NCI-H187 (cell line): ENCODE measurements at regions not wholly inside any gene's neighbourhood (a gene's known extent, or its start where the extent isn't known, plus 50 kb on each side); places are given as distances from the start of the nearest gene placed in this dataset.
A peak's percentile ranks its signal among the peaks of the same experiment; 100 is the strongest.
"Not testable (repeated sequence)": the region's sequence is repeated elsewhere in the genome, so short reads cannot be mapped to it uniquely, and the experiment has no call there.

Source experiments
- DNase-seq, 2 experiments: peaks; one replicate each; lab custom pipeline; 2025; lab: John Stamatoyannopoulos, UW

DNA sequence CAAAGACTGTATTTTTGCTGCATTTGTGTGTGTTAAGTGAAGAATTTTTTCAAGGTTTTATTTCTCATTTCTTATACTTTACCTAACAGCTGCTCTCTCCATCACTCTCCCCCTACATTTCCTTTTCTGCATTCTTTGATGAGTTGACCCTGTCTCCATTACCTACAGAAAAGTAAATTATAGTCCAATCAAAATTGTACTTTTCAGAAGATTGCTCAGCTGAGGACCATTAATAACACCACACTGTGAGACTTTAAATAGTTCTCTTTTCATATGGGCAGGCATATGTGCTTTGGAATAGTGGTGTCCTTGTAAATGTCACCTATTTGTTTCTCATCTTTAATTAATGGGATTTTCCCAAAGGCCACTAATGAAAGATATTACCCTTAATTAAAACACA, 234.7 kb upstream of the GPR149 start:
- no peak for DNase-seq

DNA sequence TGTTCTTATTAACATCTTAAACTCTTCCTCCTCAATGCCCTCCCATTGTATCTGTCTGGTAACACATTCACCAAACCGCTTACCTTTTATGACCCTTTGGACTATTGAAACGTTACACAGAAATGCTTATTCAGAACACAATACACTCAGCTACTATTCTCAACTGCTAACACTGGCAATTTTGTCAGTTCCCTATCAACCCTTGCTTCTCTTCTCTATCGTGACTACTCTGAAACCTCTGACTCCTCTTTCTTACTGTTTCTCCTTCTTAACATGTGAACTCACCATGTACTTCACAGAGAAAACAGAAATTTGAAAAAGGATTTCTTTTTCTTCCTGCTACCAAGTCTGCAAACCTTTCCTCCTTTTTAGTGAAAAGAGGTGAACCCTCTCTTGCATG, 232.9 kb upstream of the GPR149 start:
- no peak for DNase-seq

DNA sequence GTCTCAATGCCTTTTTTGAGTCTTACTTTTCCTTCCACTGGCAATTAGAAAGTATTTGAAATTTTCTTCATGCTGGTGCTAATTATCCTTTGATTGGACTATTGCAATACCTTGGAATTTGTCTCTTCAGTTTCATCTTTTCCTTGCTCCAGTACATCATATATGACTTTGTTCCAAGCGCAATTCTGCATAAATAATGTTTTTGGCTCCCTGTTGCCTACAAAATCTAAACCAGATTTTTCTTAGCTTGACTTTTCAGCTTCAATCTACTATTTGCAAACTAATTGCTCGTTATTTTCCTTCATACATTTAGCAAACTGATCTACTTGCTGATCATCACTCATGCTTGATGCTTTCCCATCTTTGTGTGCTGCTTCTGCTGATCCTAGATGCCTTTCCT, 230.8 kb upstream of the GPR149 start:
- DNase-seq, result no peak

DNA sequence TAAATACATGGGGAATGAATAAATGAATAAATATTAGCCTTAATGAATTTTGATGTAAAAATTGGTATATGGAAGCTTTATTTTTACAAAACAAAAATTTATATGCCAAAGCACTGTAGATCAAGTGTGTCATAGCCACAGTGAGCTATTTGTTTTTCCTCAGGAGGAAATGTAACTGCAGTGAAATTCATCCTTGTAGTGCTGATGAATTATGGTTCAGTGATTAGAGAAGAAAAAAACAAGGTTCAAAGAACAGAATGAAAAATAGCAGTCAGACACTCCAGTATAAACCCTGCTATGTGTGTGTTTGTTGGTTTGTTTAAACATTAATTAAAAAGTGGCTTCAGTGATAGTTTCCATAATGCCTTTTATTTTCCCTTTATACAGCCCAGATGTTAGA, 228.0 kb upstream of the GPR149 start:
- DNase-seq, result no peak

DNA sequence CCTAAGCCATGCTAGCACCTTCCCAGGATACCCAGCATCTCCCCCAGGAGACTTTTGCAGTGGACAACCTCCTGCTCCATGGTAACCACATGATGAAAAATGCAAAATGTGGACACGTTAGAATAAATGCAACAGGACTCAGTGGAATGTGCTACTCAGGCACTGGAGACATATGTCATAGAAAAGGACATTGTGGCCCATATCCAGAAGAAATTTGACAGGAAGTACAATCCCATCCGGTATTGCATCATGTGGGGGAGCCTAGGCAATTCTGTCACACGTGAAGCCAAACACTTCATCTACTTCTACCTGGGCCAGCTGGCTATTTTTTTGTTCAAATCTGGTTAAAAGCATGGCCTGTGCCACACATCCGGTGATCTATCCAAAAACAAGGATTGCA, 227.2 kb upstream of the GPR149 start:
- DNase-seq, result no peak

DNA sequence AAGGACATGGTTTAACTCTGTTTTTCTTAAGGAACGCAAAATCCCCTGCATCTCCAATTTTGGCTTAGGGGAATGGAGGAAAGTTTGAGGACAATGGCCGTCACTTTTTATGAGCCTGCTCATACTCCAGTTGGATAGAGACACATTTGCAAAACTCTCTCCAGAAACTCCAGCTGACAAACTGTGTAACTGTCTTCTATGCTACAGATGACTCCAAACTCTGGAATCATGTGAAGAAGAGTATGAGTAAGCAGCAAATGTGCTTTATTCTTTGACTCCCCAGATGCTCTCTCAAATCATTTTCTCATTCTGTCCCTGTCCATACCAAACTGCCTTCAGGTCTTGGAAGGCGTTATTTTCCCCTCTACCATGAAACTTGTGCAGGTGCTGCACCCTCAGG, 226.5 kb upstream of the GPR149 start:
- no peak for DNase-seq

DNA sequence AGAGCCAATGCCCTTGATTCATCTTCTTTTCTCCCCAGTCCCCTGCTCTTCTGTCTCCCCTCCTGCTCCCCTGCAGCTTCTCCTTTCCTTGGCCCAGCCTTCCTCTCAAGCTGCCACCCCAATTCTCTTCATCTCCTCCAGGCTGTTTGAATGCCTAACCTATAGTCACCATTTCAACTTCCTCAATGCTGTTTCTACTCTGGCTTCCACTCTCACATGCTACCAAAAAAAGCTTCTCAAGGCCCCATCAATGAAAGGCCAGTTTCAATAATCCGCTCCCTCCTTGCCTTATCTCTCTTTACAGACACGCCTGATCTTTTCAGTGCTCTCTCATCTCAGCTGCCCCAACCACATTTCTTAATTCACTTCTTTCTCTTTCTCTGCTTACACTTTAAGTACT, 212.2 kb upstream of the GPR149 start:
- DNase-seq, result no peak

DNA sequence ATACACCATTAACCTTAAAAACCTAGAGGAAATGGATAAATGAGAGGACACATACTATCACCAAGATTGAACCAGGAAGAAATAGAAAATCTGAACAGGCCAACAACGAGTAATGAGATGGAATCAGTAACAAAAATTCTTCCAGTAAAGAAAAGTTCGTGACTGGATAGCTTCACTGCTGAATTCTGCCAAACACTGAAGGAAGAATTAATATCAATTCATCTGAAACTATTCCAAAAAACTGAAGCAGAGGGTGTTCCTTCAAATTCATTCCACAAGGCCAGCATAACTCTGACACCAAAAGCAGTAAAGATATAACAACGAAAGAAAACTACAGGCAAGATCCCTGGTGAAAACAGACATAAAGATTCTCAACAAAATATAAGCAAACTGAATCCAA, 195.8 kb upstream of the GPR149 start:
- no peak for DNase-seq

DNA sequence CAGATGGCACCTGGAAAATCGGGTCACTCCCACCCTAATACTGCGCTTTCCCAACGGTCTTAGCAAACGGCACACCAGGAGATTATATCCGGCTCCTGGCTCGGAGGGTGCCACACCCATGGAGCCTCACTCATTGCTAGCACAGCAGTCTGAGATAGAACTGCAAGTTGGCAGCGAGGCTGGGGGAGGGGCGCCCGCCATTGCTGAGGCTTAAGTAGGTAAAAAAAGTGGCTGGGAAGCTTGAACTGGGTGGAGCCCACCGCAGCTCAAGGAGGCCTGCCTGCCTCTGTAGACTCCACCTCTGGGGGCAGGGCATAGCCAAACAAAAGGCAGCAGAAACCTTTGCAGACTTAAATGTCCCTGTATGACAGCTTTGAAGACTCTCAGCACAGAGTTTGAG, 189.6 kb upstream of the GPR149 start:
- not testable (repeated sequence) for DNase-seq

DNA sequence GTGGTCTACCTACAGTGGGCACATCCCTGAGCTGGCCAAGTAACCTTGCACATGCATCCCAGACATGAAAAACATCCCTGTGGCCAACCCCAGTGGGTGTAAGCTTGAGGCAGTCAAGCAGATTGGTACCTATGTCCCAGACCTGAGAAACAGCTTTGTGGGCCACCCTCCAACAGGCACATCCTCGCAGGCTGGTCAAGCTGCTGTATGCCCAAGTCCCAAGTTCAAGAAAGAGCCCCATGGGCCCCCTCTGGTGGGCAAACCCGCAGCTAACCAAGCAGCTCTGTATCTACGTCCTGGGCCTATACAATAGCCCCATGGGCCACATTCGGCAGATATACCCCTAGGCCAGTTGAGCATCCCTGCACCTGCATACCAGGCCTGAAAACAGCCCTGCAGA, 186.3 kb upstream of the GPR149 start:
- no peak for DNase-seq

DNA sequence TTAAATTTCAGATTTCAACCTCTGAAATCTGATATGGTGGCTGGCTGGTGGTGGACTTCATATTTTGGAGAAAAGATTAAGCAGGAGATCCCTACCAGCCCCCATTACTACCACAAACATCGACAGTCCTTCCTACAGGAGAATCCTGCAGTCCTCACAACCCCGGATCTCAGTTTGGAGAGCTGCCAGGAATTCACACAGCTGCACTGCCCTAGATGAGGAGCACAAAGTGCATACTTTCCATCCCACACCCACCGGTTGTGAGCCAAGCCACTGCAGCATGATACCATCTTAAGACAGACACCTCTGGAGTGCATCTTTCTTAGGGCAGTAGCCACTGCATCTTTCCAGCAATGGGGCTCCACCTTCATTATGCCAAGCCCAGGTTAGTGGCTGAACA, 185.5 kb upstream of the GPR149 start:
- DNase-seq, result no peak

DNA sequence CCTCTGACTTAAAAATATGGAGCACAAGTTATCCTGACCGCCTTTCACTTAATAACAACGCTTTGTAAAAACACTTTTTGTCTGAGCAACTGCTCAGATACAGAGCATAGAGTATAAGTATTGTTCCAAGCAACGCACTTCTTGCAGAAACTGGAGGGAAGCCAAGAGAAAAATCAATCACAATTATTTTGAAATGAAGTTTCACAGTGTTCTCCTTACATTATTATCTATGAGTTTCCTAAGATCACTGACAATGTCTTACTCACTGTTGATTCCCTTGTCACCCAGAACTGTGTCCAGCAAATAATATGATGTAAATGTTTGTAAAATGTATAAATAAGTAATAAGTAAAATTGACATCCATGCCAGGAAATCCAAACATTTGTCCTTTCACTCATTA, 184.6 kb upstream of the GPR149 start:
- no peak for DNase-seq

DNA sequence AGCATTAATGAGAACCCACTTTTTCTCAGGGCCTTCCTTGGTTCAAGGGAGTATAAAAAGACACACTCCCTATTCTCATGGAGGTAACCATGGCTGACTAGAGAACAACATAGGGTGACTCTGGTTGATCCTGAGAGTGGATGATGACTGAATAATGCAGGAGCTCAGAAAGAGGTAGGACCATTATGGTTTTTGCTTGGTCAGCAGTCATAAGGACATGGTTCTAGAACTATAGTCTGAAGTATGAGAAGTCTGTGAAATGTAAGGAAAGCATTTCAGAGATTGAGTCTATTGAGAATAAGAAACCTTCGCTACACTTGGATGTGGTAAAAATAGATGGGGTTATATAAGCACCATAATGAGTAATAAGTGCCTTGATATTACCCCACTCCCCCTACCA, 184.1 kb upstream of the GPR149 start:
- no peak for DNase-seq

DNA sequence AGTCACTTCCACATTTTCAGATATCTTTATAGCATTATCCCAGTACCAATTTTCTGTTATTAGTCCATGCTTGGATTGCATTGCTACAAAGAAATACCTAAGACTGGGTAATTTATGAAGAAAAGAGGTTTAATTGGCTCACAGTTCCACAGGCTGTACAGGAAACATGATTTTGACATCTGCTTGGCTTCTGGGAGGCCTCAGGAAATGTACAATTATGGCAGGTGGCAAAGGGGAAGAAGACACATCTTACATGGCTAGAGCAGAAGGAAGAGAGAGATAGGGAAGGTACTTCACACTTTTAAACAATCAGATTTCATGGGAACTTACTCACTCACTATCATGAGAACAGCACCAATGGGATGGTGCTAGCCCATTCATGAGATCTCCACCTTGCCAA, 172.3 kb upstream of the GPR149 start:
- no peak for DNase-seq

DNA sequence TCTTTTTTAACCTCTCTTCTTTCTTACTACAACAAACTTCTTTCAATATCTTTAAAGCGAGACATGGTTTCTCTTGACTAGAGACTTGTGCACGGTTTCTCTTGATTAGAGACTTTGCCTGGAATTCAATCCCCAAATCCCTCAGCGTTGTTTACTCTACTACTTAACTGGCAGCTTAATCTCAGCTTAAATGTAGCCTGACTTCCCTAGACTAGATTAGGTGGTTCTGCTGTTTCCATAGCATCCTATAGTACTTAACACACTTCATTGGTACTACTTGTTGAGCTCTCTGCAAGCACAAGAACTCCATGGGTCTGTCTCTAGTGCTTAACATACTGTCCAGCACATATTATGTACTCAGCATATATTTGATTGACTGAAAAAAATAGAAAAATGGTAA, 168.2 kb upstream of the GPR149 start:
- no peak for DNase-seq

DNA sequence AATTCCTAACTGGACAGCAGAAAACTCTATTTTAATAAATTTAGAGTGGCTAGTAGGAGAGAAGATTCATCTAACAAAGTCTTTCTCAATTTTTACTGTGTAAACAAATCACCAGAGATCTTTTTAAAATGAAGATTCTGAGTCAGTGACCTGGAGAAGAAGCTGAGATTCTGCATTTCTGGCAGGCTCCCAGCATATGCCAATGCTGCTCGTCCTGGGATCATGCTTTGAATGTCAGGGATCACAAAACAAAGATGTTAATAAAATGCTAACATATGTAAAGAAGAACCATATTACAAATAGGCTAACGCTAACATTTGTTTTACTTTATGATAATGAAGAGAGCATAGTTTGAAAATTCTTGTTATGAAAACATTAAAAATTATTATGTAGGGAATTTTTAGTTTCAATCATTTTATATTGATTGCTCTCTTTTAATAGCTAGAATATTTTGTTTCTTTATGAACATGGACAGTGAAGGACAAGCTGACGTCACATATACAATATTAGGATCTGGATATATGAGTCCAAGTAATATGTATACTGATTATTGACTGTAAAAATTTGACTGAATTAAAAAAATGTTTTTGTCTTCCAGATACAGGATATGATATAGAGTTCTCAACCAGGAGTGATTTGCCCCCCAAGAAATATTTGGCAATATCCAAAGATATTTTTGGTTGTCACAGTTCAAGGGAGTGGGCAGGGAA, 160.8 kb upstream of the GPR149 start:
- DNase-seq, result no peak

DNA sequence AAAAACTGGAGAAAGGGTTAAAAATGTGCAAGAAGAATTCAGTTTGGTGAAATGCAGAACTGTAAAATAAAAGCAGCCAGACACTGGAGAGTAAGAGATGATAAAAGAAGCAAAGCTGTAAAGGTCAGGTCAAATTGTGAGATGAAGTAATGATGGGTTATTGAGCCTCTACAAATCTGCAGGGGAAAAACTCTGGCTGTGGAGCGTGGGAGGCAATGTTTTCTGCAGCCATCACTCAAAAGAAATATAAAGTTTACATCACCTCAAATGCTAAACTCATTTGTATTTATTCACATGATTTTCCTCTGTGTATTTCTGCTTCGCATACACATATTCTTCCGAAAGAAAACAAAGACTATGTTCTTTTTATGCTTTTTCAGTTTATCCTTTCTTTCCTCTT, 158.8 kb upstream of the GPR149 start:
- DNase-seq, result no peak

DNA sequence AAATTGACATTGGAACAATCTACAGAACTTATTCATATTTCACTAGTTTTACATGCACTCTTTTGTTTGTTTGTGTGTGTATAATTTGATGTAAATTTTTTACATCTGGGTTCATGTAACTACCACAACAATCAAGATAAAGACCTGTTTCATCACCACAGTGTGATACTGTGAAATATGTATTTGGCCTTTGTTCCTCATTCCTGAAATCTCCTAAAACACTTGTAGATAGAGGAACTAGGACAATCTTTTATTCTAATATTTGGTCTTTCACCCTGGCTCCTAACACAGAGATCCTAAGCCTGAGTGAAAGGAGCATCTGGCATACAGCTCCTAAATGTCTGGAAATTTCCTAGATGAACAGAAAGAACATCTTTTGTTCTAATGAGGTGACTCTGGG, 155.0 kb upstream of the GPR149 start:
- no peak for DNase-seq

DNA sequence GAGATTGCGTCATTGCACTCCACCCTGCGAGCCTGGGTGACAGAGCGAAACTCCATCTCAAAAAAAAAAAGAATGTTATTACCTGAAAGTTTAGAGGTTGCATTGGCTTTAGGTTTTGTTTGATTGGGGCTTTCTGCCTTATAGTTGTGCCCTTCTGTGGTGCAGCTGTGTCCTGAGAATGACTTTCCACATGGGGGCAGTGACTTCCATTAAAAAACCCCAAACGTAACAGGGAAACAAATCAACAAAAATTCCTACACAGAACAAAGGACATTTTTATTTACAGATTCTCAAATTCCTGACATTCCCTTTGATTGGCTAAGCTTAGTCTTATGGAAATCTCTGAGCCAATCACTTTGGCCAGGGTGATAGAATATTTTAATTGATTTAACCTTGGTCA, 154.1 kb upstream of the GPR149 start:
- DNase-seq, result no peak

DNA sequence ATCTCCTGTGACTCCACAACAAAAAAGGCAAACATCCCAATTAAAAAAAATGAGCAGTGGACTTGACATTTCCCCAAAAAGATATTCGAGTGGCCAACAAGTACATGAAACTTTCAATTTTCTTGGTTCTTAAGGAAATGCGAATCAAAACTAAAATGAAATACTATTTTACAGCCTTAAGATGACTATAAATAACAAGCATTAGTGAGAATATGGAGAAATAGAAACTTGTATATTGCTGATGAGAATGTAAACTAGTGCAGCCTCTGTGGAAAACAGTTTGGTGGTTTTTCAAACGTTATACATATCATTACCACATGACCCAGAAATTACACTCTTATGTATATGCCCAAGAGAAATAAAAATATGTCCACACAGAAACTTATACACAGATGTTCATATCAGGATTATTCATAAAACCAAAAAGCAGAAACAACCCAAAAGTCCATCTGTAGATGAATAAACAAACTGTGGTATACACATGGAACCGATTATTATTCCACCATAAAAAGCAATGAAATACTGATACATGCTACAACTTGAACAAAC, 153.2 kb upstream of the GPR149 start:
- DNase-seq, result no peak

DNA sequence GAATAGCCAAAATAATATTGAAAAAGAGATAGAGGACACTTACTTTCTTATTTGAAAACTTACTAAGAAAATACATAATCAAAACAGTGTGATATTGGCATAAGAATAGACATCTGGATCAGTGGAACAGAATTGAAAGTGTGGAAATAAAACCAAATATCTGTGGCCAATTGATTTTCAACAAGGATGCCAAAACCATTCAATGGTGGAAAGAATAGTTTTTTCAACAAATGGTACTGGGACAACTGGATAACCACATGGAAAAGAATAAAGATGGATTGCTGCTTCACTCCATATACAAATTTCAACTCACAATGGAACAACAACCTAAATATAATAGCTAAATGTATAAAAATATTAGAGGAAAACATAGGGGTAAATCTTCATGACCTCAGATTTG, 152.5 kb upstream of the GPR149 start:
- DNase-seq, result no peak

DNA sequence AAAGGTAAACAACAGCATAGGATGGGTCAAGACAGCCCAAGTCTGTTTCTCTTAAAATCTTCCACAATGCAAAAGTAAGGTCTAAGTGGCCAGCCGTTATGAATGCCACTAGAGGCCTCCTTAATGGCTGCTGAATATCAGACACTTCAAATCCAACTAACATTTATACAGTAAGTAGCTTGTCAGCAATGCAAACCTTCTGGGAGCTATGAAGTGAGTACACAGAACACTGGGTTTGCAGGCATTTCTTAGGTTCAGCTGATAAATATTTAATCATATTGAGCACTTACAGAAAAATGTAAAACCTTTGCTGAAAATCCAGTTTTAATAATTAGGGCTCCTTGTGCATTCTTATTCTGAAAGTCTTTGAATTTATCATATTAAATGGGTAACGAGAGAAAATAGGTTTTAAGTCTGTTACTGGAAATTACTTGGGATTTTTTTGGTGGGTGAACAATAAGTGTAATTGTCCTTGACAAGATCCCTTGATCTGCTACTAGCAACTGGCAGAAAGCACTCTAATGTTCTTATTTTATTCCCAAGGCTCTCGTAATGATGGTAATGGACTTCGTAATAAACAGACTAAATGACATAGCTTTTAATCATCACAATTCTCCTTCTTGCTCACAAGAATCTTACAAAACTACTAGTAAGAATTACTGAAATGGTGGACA, 141.7 kb upstream of the GPR149 start:
- DNase-seq, result peak; percentile 32 to 45

DNA sequence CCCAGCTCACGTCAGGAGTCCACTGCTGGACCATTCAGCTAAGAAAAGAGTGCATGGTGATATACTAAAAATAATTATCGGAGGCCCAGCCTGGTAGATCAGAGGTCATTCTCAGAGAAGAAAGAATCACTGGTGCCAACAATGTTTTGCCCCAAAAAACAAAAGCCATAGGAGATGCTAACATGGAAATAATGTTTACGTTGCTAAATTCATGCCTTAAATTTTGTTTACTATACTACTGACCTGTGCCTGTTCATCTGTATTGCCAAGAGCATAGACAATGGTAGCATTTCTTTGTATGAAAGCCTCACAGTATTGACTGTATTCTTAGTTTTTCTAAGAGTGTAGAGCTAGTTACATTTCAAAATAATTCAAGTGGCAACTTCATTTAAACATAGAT, 138.1 kb upstream of the GPR149 start:
- DNase-seq, result no peak

DNA sequence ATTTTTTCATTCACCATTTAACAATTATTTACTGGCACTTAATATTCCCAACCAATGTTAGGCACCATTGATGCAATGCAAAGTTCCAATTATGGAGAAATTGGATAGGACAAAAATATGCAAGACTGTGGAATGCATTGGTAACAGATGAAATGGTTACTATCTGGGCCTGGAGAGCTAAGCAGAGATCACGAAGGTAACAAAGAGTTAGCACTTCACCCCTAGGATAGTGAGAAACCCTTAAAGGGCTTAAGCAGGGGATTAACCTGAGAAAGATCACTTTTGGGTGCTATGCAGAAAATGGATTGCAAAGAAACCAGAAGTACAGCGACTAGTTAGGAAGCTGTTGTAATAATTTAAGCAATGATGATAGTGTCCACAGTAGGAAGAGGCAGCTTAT, 129.6 kb upstream of the GPR149 start:
- no peak for DNase-seq
